Left lung (tissue), 4 donors: ENCODE measurements at regions not wholly inside any gene's neighbourhood (a gene's known extent, or its start where the extent isn't known, plus 50 kb on each side); places are given as distances from the start of the nearest gene placed in this dataset.
"Not testable (repeated sequence)": the region's sequence is repeated elsewhere in the genome, so short reads cannot be mapped to it uniquely, and the experiment has no call there.

Experiments
- ATAC-seq: fragments of 200-7000 bp; cut with Tn5 transposase; one replicate; pipeline ENCODE4 v1.9.1; 2020; ENCODE audit warnings: moderate library complexity
- DNase-seq, 4 donors: peaks; one replicate each; pipeline ENCODE4 v3.0.0-alpha.2; 2013 to 2020
- H3K27ac ChIP-seq, 2 donors: fragments of 200-600 bp; sonication (generic) in 1 of 2; one replicate each; pipeline versions ENCODE4 v1.5.0 to v1.8.0; 2020 to 2021
- H3K27me3 ChIP-seq, 2 donors: fragments of 200-600 bp; sonication (generic) in 1 of 2; one replicate each; pipeline versions ENCODE4 v1.5.0 to v1.8.0; 2020 to 2021
- H3K36me3 ChIP-seq, 2 donors: fragments of 200-600 bp; sonication (generic) in 1 of 2; one replicate each; pipeline versions ENCODE4 v1.5.0 to v1.8.0; 2020 to 2021
- H3K4me1 ChIP-seq, 2 donors: fragments of 200-600 bp; one replicate each; pipeline ENCODE4 v1.8.0; 2021
- H3K4me3 ChIP-seq, 2 donors: fragments of 200-600 bp; sonication (generic) in 1 of 2; one replicate each; pipeline versions ENCODE4 v1.5.0 to v1.8.0; 2020 to 2021; ENCODE audit warnings: mild to moderate bottlenecking in 1 of 2
- H3K9me3 ChIP-seq, 2 donors: fragments of 200-600 bp; sonication (generic) in 1 of 2; one replicate each; pipeline versions ENCODE4 v1.5.0 to v1.8.0; 2020 to 2021
- intact Hi-C, 2 donors: fragments of 100-400 bp; cut with DNase I; formaldehyde crosslinking; loops; one replicate each; pipeline versions ENCODE4 v1.11.2 to v1.14.2; 2022
- TF ChIP-seq, protein P1 (sequence below), 2 donors: fragments of 200-600 bp; sonication (generic) in 1 of 2; IDR thresholded peaks; one replicate each; pipeline versions ENCODE4 v1.5.0 to v1.8.0; 2021; ENCODE audit warnings: antibody characterized with exemption in 2 of 2
- donor health status: DM: no; HTN: yes; CAD: no.
- donor health status: DM: no; HTN: no; CAD: no.

DNA sequence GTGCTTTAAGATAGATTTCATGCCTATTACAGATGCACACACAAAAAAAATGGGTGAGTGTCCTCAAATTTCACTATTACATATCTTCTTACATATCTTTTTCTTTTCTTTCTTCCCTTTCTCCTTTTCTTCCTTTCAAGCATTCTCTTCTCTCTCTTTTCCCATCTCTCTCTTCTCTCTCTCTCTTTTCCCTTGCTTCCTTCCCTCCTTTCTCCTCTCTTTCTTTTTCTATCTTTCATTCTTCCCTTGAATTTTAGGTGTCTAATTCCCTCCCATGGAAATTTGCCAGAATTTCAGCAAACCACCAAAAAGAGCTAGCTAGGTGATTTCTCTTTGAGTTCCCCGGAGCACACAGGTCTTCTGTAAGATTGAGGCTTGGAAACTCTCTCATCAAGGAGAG is 395.3 kb upstream of the RUNX1 start:
- H3K4me1 ChIP-seq = no peaks in the 10 kb centered on the region
- H3K9me3 ChIP-seq = no peaks in the 10 kb centered on the region
- no peak for DNase-seq
- no peak for ATAC-seq
- H3K27me3 ChIP-seq = no peaks in the 10 kb centered on the region
- H3K36me3 ChIP-seq = no peaks in the 10 kb centered on the region
- TF ChIP-seq, protein P1, sequence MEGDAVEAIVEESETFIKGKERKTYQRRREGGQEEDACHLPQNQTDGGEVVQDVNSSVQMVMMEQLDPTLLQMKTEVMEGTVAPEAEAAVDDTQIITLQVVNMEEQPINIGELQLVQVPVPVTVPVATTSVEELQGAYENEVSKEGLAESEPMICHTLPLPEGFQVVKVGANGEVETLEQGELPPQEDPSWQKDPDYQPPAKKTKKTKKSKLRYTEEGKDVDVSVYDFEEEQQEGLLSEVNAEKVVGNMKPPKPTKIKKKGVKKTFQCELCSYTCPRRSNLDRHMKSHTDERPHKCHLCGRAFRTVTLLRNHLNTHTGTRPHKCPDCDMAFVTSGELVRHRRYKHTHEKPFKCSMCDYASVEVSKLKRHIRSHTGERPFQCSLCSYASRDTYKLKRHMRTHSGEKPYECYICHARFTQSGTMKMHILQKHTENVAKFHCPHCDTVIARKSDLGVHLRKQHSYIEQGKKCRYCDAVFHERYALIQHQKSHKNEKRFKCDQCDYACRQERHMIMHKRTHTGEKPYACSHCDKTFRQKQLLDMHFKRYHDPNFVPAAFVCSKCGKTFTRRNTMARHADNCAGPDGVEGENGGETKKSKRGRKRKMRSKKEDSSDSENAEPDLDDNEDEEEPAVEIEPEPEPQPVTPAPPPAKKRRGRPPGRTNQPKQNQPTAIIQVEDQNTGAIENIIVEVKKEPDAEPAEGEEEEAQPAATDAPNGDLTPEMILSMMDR (IDR thresholded peaks at IDR 0.05) = no peak
- H3K27ac ChIP-seq = no peak overlapping the region
- intact Hi-C loops = no loop called here
- no peak overlapping the region for H3K4me3 ChIP-seq

DNA sequence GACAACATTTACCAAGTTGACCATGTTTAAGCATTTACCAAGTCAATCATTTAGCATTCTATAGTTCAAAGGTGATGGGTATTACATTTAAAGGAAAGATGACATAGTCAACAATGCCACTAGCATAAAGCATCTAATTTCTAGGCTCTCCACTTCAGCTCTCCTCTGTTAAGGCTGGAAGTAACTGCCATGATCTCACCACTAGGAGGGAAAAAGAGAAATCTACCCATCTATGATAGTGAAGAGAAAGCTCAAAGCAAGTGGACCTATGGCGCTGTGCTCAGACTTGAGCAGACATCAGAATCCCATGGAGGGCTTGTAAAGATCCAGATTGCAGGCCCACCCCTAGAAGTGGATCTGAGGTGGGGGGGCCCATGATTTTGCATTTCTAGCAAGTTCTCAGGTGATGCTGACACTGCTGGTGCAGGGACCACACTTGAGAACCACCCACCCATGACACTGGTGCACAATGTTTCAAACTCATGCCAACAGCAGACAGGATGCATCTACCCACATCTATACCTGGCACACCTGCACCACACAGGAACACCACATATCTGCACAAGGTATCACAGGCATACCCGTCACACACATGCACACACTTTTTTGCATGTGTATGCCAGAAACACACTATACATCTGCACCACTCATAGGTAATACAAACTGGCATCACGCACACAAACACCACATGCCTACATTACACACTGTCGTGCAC is 392.9 kb upstream of the RUNX1 start:
- no peak overlapping the region for H3K4me3 ChIP-seq
- intact Hi-C loops = no loop called here
- no peak for DNase-seq
- H3K36me3 ChIP-seq = no peaks in the 10 kb centered on the region
- no peak overlapping the region for H3K27ac ChIP-seq
- H3K4me1 ChIP-seq = peaks cover 0 to 7% of the 10 kb centered on the region in 2 donors
- no peaks in the 10 kb centered on the region for H3K9me3 ChIP-seq
- H3K27me3 ChIP-seq = no peaks in the 10 kb centered on the region
- ATAC-seq = no peak
- TF ChIP-seq, protein P1 (IDR thresholded peaks at IDR 0.05) = no peak

DNA sequence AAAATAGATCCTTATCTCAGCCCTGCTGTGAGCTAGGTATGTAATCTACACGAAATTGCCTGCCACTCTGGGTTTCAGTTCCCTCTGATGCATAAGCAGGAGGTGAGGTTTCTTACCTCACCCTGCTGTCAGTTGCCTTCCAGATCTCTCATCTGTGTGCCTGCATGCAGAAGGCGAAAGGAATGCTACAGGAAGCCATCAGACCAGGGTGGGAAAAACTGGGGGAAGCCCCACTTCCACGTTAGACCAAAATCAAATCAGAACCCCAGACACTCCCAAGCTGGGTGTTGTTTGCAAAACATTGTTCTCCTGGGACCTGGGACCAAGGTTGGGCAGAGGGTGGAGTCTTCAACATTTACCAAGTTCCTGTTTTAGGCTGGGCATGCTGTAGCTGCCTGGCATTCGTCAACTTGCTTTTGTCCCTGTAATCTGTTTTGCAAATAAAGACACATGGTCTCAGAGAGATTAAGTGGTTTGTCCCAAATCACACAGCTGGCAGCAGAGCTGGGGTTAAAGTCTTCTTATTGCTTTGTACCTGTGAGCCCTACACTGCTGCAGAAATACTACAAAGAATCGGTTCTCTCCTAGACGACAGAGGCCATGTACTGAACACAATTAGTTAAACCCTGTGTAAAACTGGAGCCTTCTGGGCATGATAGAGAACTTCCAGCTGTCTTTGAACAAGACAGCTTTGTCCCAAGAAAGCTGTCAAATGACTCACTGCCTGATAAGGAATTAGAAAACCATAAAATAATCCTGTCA is 389.7 kb upstream of the RUNX1 start:
- no peak overlapping the region for H3K27ac ChIP-seq
- H3K9me3 ChIP-seq = peaks cover 0 to 14% of the 10 kb centered on the region in 2 donors
- ATAC-seq = no peak

DNA sequence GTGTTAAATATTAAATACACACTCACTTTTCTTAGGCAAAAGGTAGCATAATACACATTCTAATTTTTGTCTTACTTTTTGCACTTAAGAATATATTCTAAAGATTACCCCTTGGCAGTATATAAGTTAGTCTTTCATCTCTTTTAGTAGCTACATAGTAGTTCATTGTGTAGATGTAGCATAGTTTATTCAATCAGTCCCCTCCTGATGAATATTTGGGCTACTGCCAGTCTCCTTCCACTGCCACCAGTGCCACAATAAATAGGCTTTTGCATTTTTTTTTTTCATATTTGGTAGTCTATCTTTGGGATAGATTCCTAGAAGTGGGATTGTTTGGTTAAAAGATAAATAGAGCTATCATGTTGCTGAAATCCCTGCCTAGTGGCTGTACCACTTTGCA is 388.8 kb upstream of the RUNX1 start:
- TF ChIP-seq, protein P1 (IDR thresholded peaks at IDR 0.05) = no peak
- H3K9me3 ChIP-seq = peaks cover 0 to 23% of the 10 kb centered on the region in 2 donors
- intact Hi-C loops = no loop called here
- DNase-seq = no peak
- no peaks in the 10 kb centered on the region for H3K36me3 ChIP-seq
- peaks cover 0 to 7% of the 10 kb centered on the region in 2 donors for H3K4me1 ChIP-seq
- H3K4me3 ChIP-seq = no peak overlapping the region
- H3K27ac ChIP-seq = no peak overlapping the region
- no peak for ATAC-seq
- no peaks in the 10 kb centered on the region for H3K27me3 ChIP-seq

More for the DNA sequence above, 389.7 kb upstream of the RUNX1 start:
- intact Hi-C loops = no loop called here
- TF ChIP-seq, protein P1 (IDR thresholded peaks at IDR 0.05) = no peak
- peaks cover 0 to 7% of the 10 kb centered on the region in 2 donors for H3K4me1 ChIP-seq
- H3K4me3 ChIP-seq = no peak overlapping the region
- H3K36me3 ChIP-seq = no peaks in the 10 kb centered on the region
- DNase-seq = no peak
- H3K27me3 ChIP-seq = no peaks in the 10 kb centered on the region

DNA sequence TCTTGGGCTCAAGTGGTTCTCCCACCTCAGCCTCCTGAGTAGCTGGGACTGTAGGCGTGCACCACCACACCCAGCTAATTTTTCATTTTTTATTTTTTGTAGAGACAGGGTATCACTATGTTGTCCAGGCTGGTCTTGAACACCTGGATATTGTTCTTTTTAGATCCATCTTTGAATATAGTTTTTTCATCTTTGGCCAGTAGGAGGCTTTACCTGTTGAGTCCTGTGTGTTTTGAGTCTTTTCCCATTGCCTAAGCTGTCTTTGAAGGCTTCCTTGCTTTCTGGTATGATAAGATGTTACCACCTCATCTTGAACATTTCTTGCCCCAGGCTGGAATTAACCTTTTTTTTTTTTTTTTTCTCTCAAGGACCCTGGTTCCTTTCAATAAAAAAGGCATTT is 387.8 kb upstream of the RUNX1 start:
- Histone ChIP-seq H3K36me3 (no peaks in the 10 kb centered on the region), H3K27ac (no peak overlapping the region), H3K27me3 (no peaks in the 10 kb centered on the region), H3K4me1 (peaks cover 0 to 7% of the 10 kb centered on the region in 2 donors), H3K9me3 (peaks cover 0 to 34% of the 10 kb centered on the region in 2 donors), H3K4me3 (no peak overlapping the region)
- intact Hi-C loops = no loop called here
- ATAC-seq = no peak
- DNase-seq = no peak
- TF ChIP-seq, protein P1 (IDR thresholded peaks at IDR 0.05) = no peak

DNA sequence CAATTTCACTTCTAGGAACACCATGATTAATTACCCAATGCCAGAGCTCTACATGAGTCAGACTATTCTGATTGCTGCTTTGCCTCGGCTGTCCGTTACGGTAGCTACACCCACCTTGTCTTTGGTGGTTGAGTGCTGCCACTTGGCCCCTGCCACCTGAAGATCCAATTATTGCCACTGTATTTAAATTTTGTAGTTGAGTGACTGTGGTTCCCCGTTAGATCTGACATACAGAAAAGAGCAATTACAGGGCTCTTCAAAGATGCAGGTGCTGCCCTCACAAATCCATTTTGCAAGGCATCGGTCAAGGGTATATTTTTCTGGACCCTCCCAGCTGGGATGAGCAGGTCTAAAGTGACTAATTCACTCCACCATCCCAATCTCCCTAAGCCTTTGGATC is 383.5 kb upstream of the RUNX1 start:
- H3K27ac ChIP-seq, H3K27me3 ChIP-seq, H3K4me3 ChIP-seq, ATAC-seq, DNase-seq, H3K36me3 ChIP-seq, intact Hi-C loops: not testable (repeated sequence)
- peaks cover 0 to 40% of the 10 kb centered on the region in 2 donors for H3K9me3 ChIP-seq
- H3K4me1 ChIP-seq = peaks cover 5 to 20% of the 10 kb centered on the region in 2 donors
